Heart left ventricle (tissue), 13 donors: ENCODE measurements at regions not wholly inside any gene's neighbourhood (a gene's known extent, or its start where the extent isn't known, plus 50 kb on each side); places are given as distances from the start of the nearest gene placed in this dataset.

ENCODE experiments used
- POLR2A ChIP-seq, 2 donors: fragments of 450-650 bp; IDR thresholded peaks; one replicate each; pipeline ENCODE4 v1.6.1; 2017; ENCODE audit warnings: antibody characterized with exemption in 2 of 2, mild to moderate bottlenecking in 2 of 2, moderate library complexity in 2 of 2
- TF ChIP-seq, protein P1 (sequence below), 12 donors: fragments of 200-600 bp; sonication (generic) in 4 of 12; IDR thresholded peaks; one replicate each; pipeline versions ENCODE4 v1.5.0 to v1.8.0; 2018 to 2022; ENCODE audit warnings: antibody characterized with exemption in 12 of 12, mild to moderate bottlenecking in 5 of 12
- donor health status: ischemic (EF 13 %, LVEDD 7.1; RV severe dilation, severe dysfunction).
- donor health status: DM: no; HTN: yes; CAD: no.
- donor health status: DM: no; HTN: no; CAD: no.
- donor health status: ischemic (EF 25% LVEDD 6.9; RV normal size, moderate dysfunction).
- donor health status: ischemic (EF 25% LVEDD 5.7; RV mildly dilated, moderate dysfunction).
- donor health status: ischemic (EF 35%, LVEDD 5.7; RV mildly dilated, moderate dysfunction).
- donor health status: nonischemic (EF 11% LVEDD 7.7; RV severe dilation, severe dysfunction).
- donor health status: DM: yes; HTN: yes; CAD: no.
- donor health status: PGD.
- donor health status: ischemic (EF 29% LVEDD 5.4; RV normal size, mild dysfunction).
- donor health status: nonischemic (EF 23%, LVEDD 6.1; RV moderate dilation, normal function).

DNA sequence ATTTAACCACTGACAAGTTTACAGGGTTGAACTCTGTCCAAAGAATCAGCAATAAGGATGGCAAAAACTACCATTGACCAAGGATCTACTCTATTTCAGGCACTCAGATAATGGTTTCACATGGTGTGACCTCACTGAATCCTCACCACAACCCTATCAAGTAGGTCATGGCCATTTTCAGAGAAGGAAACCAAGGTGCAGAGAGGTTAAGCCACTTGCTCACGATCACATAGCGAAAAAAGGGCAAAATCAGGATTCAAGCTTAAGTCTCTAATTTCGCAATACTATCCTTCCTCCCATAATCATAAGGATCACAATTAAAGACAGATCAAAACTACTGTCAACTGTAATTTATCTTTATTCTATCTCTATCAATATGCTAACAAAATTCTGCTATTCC, 191.0 kb upstream of the AFF2 start:
- TF ChIP-seq, protein P1, sequence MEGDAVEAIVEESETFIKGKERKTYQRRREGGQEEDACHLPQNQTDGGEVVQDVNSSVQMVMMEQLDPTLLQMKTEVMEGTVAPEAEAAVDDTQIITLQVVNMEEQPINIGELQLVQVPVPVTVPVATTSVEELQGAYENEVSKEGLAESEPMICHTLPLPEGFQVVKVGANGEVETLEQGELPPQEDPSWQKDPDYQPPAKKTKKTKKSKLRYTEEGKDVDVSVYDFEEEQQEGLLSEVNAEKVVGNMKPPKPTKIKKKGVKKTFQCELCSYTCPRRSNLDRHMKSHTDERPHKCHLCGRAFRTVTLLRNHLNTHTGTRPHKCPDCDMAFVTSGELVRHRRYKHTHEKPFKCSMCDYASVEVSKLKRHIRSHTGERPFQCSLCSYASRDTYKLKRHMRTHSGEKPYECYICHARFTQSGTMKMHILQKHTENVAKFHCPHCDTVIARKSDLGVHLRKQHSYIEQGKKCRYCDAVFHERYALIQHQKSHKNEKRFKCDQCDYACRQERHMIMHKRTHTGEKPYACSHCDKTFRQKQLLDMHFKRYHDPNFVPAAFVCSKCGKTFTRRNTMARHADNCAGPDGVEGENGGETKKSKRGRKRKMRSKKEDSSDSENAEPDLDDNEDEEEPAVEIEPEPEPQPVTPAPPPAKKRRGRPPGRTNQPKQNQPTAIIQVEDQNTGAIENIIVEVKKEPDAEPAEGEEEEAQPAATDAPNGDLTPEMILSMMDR (IDR thresholded peaks at IDR 0.05) = no peak
- no peak for TF ChIP-seq POLR2A (IDR thresholded peaks at IDR 0.05)
